Activated naive CD8-positive, alpha-beta T cell (primary cell): ENCODE measurements at regions not wholly inside any gene's neighbourhood (a gene's known extent, or its start where the extent isn't known, plus 50 kb on each side); places are given as distances from the start of the nearest gene placed in this dataset.
"Not testable (repeated sequence)": the region's sequence is repeated elsewhere in the genome, so short reads cannot be mapped to it uniquely, and the experiment has no call there.

Experiments used
- H3K27ac Mint-ChIP-seq: one replicate; pipeline ENCODE4 v1.8.0; 2021; ENCODE audit warnings: mixed read lengths
- H3K27me3 Mint-ChIP-seq: one replicate; pipeline ENCODE4 v1.8.0; 2021; ENCODE audit warnings: mixed read lengths
- H3K36me3 Mint-ChIP-seq: one replicate; pipeline ENCODE4 v1.8.0; 2021; ENCODE audit warnings: mixed read lengths
- H3K4me1 Mint-ChIP-seq: one replicate; pipeline ENCODE4 v1.8.0; 2021; ENCODE audit warnings: low read depth, mixed read lengths
- H3K4me3 Mint-ChIP-seq: one replicate; pipeline ENCODE4 v1.8.0; 2021; ENCODE audit warnings: mild to moderate bottlenecking, mixed read lengths
- H3K9me3 Mint-ChIP-seq: one replicate; pipeline ENCODE4 v1.8.0; 2021; ENCODE audit warnings: low read depth, mixed read lengths

GRCh38 chr7:93026425-93026824 is 91.4 kb downstream of the SAMD9 start:
- H3K9me3 Mint-ChIP-seq: peaks cover 5% of the 10 kb centered on the region
- no peak overlapping the region for H3K27ac Mint-ChIP-seq
- H3K27me3 Mint-ChIP-seq: no peaks in the 10 kb centered on the region
- H3K4me1 Mint-ChIP-seq: no peaks in the 10 kb centered on the region
- peaks cover 2% of the 10 kb centered on the region for H3K36me3 Mint-ChIP-seq
- H3K4me3 Mint-ChIP-seq: no peak overlapping the region

GRCh38 chr7:93025389-93025788 is 92.4 kb downstream of the SAMD9 start:
- H3K4me1 Mint-ChIP-seq: no peaks in the 10 kb centered on the region
- no peak overlapping the region for H3K27ac Mint-ChIP-seq
- H3K4me3 Mint-ChIP-seq: no peak overlapping the region
- no peaks in the 10 kb centered on the region for H3K9me3 Mint-ChIP-seq
- no peaks in the 10 kb centered on the region for H3K36me3 Mint-ChIP-seq
- H3K27me3 Mint-ChIP-seq: no peaks in the 10 kb centered on the region

GRCh38 chr7:93022931-93023478 is 94.8 kb downstream of the SAMD9 start:
- H3K27ac Mint-ChIP-seq, H3K36me3 Mint-ChIP-seq, H3K27me3 Mint-ChIP-seq, H3K9me3 Mint-ChIP-seq, H3K4me3 Mint-ChIP-seq, H3K4me1 Mint-ChIP-seq: not testable (repeated sequence)

GRCh38 chr7:93021748-93022147 is 96.0 kb downstream of the SAMD9 start:
- Mint-ChIP-seq H3K4me3 (no peak overlapping the region), H3K27ac (no peak overlapping the region), H3K9me3 (no peaks in the 10 kb centered on the region), H3K4me1 (peaks cover 5% of the 10 kb centered on the region), H3K36me3 (no peaks in the 10 kb centered on the region), H3K27me3 (no peaks in the 10 kb centered on the region)

- Mint-ChIP-seq H3K27me3 (no peaks in the 10 kb centered on the region), H3K36me3 (no peaks in the 10 kb centered on the region), H3K4me1 (peaks cover 14% of the 10 kb centered on the region), H3K27ac (no peak overlapping the region), H3K9me3 (no peaks in the 10 kb centered on the region), H3K4me3 (no peak overlapping the region)
These were observed 99.1 kb downstream of the SAMD9 start for GRCh38 chr7:93018716-93019115.

- Mint-ChIP-seq H3K27ac (no peak overlapping the region), H3K36me3 (no peaks in the 10 kb centered on the region), H3K27me3 (no peaks in the 10 kb centered on the region), H3K4me3 (no peak overlapping the region), H3K9me3 (no peaks in the 10 kb centered on the region), H3K4me1 (peaks cover 14% of the 10 kb centered on the region)
These were observed 100.9 kb downstream of the SAMD9 start for GRCh38 chr7:93016681-93017381.

GRCh38 chr7:93015779-93016481 is 101.8 kb downstream of the SAMD9 start:
- H3K4me1 Mint-ChIP-seq: peaks cover 14% of the 10 kb centered on the region
- peaks cover 1% of the 10 kb centered on the region for H3K27me3 Mint-ChIP-seq
- H3K9me3 Mint-ChIP-seq: no peaks in the 10 kb centered on the region
- H3K27ac Mint-ChIP-seq: peak overlapping the region; percentile 17
- H3K36me3 Mint-ChIP-seq: no peaks in the 10 kb centered on the region
- no peak overlapping the region for H3K4me3 Mint-ChIP-seq

- no peak overlapping the region for H3K27ac Mint-ChIP-seq
- no peaks in the 10 kb centered on the region for H3K9me3 Mint-ChIP-seq
- H3K4me3 Mint-ChIP-seq: no peak overlapping the region
- H3K27me3 Mint-ChIP-seq: peaks cover 1% of the 10 kb centered on the region
- no peaks in the 10 kb centered on the region for H3K36me3 Mint-ChIP-seq
- H3K4me1 Mint-ChIP-seq: peaks cover 14% of the 10 kb centered on the region
These were observed 102.5 kb downstream of the SAMD9 start for GRCh38 chr7:93015101-93015778.

GRCh38 chr7:93014410-93014809 is 103.4 kb downstream of the SAMD9 start:
- no peak overlapping the region for H3K27ac Mint-ChIP-seq
- no peaks in the 10 kb centered on the region for H3K9me3 Mint-ChIP-seq
- H3K4me3 Mint-ChIP-seq: no peak overlapping the region
- peaks cover 14% of the 10 kb centered on the region for H3K4me1 Mint-ChIP-seq
- H3K27me3 Mint-ChIP-seq: peaks cover 1% of the 10 kb centered on the region
- H3K36me3 Mint-ChIP-seq: no peaks in the 10 kb centered on the region

- H3K4me3 Mint-ChIP-seq: no peak overlapping the region
- no peaks in the 10 kb centered on the region for H3K36me3 Mint-ChIP-seq
- peaks cover 1% of the 10 kb centered on the region for H3K27me3 Mint-ChIP-seq
- no peaks in the 10 kb centered on the region for H3K9me3 Mint-ChIP-seq
- H3K4me1 Mint-ChIP-seq: peaks cover 14% of the 10 kb centered on the region
- H3K27ac Mint-ChIP-seq: no peak overlapping the region
These were observed 104.2 kb downstream of the SAMD9 start for GRCh38 chr7:93013446-93014061.

GRCh38 chr7:93011351-93012294 is 106.2 kb downstream of the SAMD9 start:
- peaks cover 1% of the 10 kb centered on the region for H3K27me3 Mint-ChIP-seq
- H3K9me3 Mint-ChIP-seq: no peaks in the 10 kb centered on the region
- peaks cover 8% of the 10 kb centered on the region for H3K4me1 Mint-ChIP-seq
- no peaks in the 10 kb centered on the region for H3K36me3 Mint-ChIP-seq
- H3K27ac Mint-ChIP-seq: no peak overlapping the region
- no peak overlapping the region for H3K4me3 Mint-ChIP-seq

- Mint-ChIP-seq H3K9me3 (no peaks in the 10 kb centered on the region), H3K27ac (no peak overlapping the region), H3K36me3 (no peaks in the 10 kb centered on the region), H3K4me1 (no peaks in the 10 kb centered on the region), H3K4me3 (no peak overlapping the region), H3K27me3 (peaks cover 4% of the 10 kb centered on the region)
These were observed 108.9 kb downstream of the SAMD9 start for GRCh38 chr7:93008833-93009232.

- H3K4me1 Mint-ChIP-seq: no peaks in the 10 kb centered on the region
- H3K27me3 Mint-ChIP-seq: peaks cover 3% of the 10 kb centered on the region
These were observed 111.2 kb downstream of the SAMD9 start for GRCh38 chr7:93006480-93007095.

GRCh38 chr7:93004906-93005305 is 112.9 kb downstream of the SAMD9 start:
- no peak overlapping the region for H3K27ac Mint-ChIP-seq
- peaks cover 3% of the 10 kb centered on the region for H3K27me3 Mint-ChIP-seq
- no peaks in the 10 kb centered on the region for H3K4me1 Mint-ChIP-seq
- H3K36me3 Mint-ChIP-seq: no peaks in the 10 kb centered on the region
- H3K9me3 Mint-ChIP-seq: no peaks in the 10 kb centered on the region
- no peak overlapping the region for H3K4me3 Mint-ChIP-seq

More at GRCh38 chr7:93006480-93007095, 111.2 kb downstream of the SAMD9 start:
- Mint-ChIP-seq H3K36me3 (no peaks in the 10 kb centered on the region), H3K27ac (no peak overlapping the region), H3K9me3 (no peaks in the 10 kb centered on the region), H3K4me3 (no peak overlapping the region)
